ENCODE measurements at regions not wholly inside any gene's neighbourhood (a gene's known extent, or its start where the extent isn't known, plus 50 kb on each side); places are given as distances from the start of the nearest gene placed in this dataset.

- TF ChIP-seq CTCF (IDR thresholded peaks at IDR 0.05 in 4 of 5, conservative IDR thresholded peaks at IDR 0.05 in 1 of 5): no peak
- TF ChIP-seq POLR2A (IDR thresholded peaks at IDR 0.05): no peak
Measured at GRCh38 chr17:52696362-52696761, 537.8 kb upstream of the CA10 start.
